CD14-positive monocyte (primary cell): ENCODE measurements at regions not wholly inside any gene's neighbourhood (a gene's known extent, or its start where the extent isn't known, plus 50 kb on each side); places are given as distances from the start of the nearest gene placed in this dataset.

Experiments used
- DNase-seq, 3 donors: peaks; one replicate each; pipeline ENCODE4 v3.0.0-alpha.2; 2011 to 2022
- H2AFZ ChIP-seq: 2 replicates; pipeline ENCODE4 v1.6.0; 2012; ENCODE audit warnings: mild to moderate bottlenecking, low read depth, low read length, inconsistent platforms; ENCODE audit not compliant: insufficient read depth, poor library complexity, severe bottlenecking
- H3K27ac ChIP-seq, 2 donors: 1 replicate in 1 of 2; 2 replicates in 1 of 2; pipeline ENCODE4 v1.5.1; 2012 to 2013; ENCODE audit warnings: low read length in 2 of 2, control low read depth in 1 of 2, inconsistent platforms in 1 of 2, low read depth in 1 of 2, mild to moderate bottlenecking in 1 of 2
- H3K27me3 ChIP-seq, 2 donors: one replicate each; pipeline versions ENCODE4 v1.6.0 to v1.6.1; 2011 to 2013; ENCODE audit warnings: low read length in 2 of 2; ENCODE audit not compliant: control insufficient read depth in 2 of 2, insufficient read depth in 2 of 2
- H3K36me3 ChIP-seq, 2 donors: replicated peaks in 1 of 2; 1 replicate in 1 of 2; 2 replicates in 1 of 2; pipeline versions ENCODE4 v1.5.1 to v1.6.1; 2012 to 2013; ENCODE audit warnings: low read length in 2 of 2, control low read depth in 1 of 2, inconsistent platforms in 1 of 2, mild to moderate bottlenecking in 1 of 2; ENCODE audit not compliant: insufficient read depth in 2 of 2, control insufficient read depth in 1 of 2
- H3K4me1 ChIP-seq, 2 donors: 1 replicate in 1 of 2; 2 replicates in 1 of 2; pipeline versions ENCODE4 v1.5.1 to v1.6.1; 2012 to 2013; ENCODE audit warnings: low read length in 2 of 2, control low read depth in 1 of 2, inconsistent platforms in 1 of 2, mild to moderate bottlenecking in 1 of 2, moderate library complexity in 1 of 2; ENCODE audit not compliant: insufficient read depth in 2 of 2, control insufficient read depth in 1 of 2
- H3K4me2 ChIP-seq: replicated peaks from 2 replicates; pipeline ENCODE3; 2012; ENCODE audit warnings: low read length, moderate library complexity, mild to moderate bottlenecking; ENCODE audit not compliant: poor library complexity, severe bottlenecking; ENCODE audit errors: extremely low read depth
- H3K4me3 ChIP-seq, 3 experiments: fragments of 200-600 bp in 1 of 3; sonication (generic) in 1 of 3; replicated peaks in 1 of 3; 1 replicate in 2 of 3; 2 replicates in 1 of 3; pipeline ENCODE4 v1.5.1; 2011 to 2013; ENCODE audit warnings: low read length in 3 of 3, mild to moderate bottlenecking in 3 of 3, control low read depth in 2 of 3, low read depth in 2 of 3, inconsistent platforms in 1 of 3, moderate library complexity in 1 of 3
- H3K79me2 ChIP-seq: 2 replicates; pipeline ENCODE4 v1.6.0; 2012; ENCODE audit warnings: mild to moderate bottlenecking, control low read depth, inconsistent platforms, low read length, moderate library complexity; ENCODE audit not compliant: insufficient read depth
- H3K9ac ChIP-seq: 2 replicates; pipeline ENCODE4 v1.6.0; 2017; ENCODE audit warnings: low read length, mild to moderate bottlenecking; ENCODE audit not compliant: insufficient read depth, poor library complexity, severe bottlenecking
- H3K9me3 ChIP-seq, 2 donors: replicated peaks in 1 of 2; 1 replicate in 1 of 2; 2 replicates in 1 of 2; pipeline versions ENCODE4 v1.5.1 to v1.6.1; 2012 to 2013; ENCODE audit warnings: low read length in 2 of 2, control low read depth in 1 of 2; ENCODE audit not compliant: control insufficient read depth in 1 of 2, insufficient read depth in 1 of 2
- H4K20me1 ChIP-seq: 2 replicates; pipeline ENCODE4 v1.6.0; 2012; ENCODE audit warnings: mild to moderate bottlenecking, low read length, control low read depth, moderate library complexity; ENCODE audit not compliant: insufficient read depth
- H3K27ac Mint-ChIP-seq, 7 donors: one replicate each; pipeline ENCODE4 v1.8.0; 2020; ENCODE audit warnings: mild to moderate bottlenecking in 7 of 7, mixed read lengths in 7 of 7, moderate library complexity in 6 of 7, inconsistent platforms in 2 of 7
- H3K27me3 Mint-ChIP-seq, 3 donors: one replicate each; pipeline ENCODE4 v1.8.0; 2021 to 2022; ENCODE audit warnings: low read depth in 3 of 3, mild to moderate bottlenecking in 3 of 3, mixed read lengths in 3 of 3, moderate library complexity in 3 of 3, inconsistent platforms in 1 of 3
- H3K36me3 Mint-ChIP-seq, 2 donors: one replicate each; pipeline ENCODE4 v1.8.0; 2020; ENCODE audit warnings: mixed read lengths in 2 of 2, inconsistent platforms in 1 of 2, mild to moderate bottlenecking in 1 of 2
- H3K4me1 Mint-ChIP-seq: one replicate; pipeline ENCODE4 v1.8.0; 2020; ENCODE audit warnings: mild to moderate bottlenecking, mixed read lengths
- H3K4me3 Mint-ChIP-seq, 2 donors: one replicate each; pipeline ENCODE4 v1.8.0; 2020; ENCODE audit warnings: mild to moderate bottlenecking in 2 of 2, mixed read lengths in 2 of 2, moderate library complexity in 1 of 2
- H3K9me3 Mint-ChIP-seq, 7 donors: one replicate each; pipeline ENCODE4 v1.8.0; 2020 to 2022; ENCODE audit warnings: mixed read lengths in 7 of 7, mild to moderate bottlenecking in 6 of 7, moderate library complexity in 6 of 7, inconsistent platforms in 2 of 7
- CTCF ChIP-seq: fragments of 200-600 bp; IDR thresholded peaks from one replicate; pipeline ENCODE4 v1.8.0; 2022; ENCODE audit warnings: antibody characterized with exemption, mild to moderate bottlenecking
- WGBS: methylation state at CpG from one replicate; pipeline ENCODE4 v1.1.5; 2013; ENCODE audit warnings: missing lambda C conversion rate; ENCODE audit not compliant: insufficient coverage; 5-methylcytosine and 5-hydroxymethylcytosine counted together
- intact Hi-C, 2 donors: fragments of 100-400 bp; cut with micrococcal nuclease; formaldehyde crosslinking; loops; one replicate each; pipeline versions ENCODE4 v1.15.0 to v1.15.1; 2023

- Mint-ChIP-seq H3K4me1 (no peaks in the 10 kb centered on the region), H3K36me3 (no peaks in the 10 kb centered on the region), H3K27me3 (peaks cover 26 to 49% (median 34%) of the 10 kb centered on the region in 3 donors), H3K4me3 (no peak overlapping the region), H3K9me3 (peaks cover 0 to 5% (median 0%) of the 10 kb centered on the region in 7 donors), H3K27ac (no peak overlapping the region)
- H3K79me2 ChIP-seq: no peaks in the 10 kb centered on the region
- intact Hi-C loops: no loop called here
- no peak overlapping the region for H3K27ac ChIP-seq
- TF ChIP-seq CTCF: no peak
- H4K20me1 ChIP-seq: no peaks in the 10 kb centered on the region
- WGBS: 28% methylated on average over 21 of the region's 22 CpGs
- DNase-seq: no peak
- no peaks in the 10 kb centered on the region for H3K4me1 ChIP-seq
- no peaks in the 10 kb centered on the region for H3K36me3 ChIP-seq
- no peak overlapping the region for H3K9ac ChIP-seq
- no peak overlapping the region for H3K4me3 ChIP-seq
- H3K9me3 ChIP-seq: no peaks in the 10 kb centered on the region
- no peak overlapping the region for H3K4me2 ChIP-seq
- H2AFZ ChIP-seq: no peak overlapping the region
- H3K27me3 ChIP-seq: peaks cover 0 to 13% of the 10 kb centered on the region in 2 donors
Measured at GRCh38 chr17:79485419-79485985, 125.3 kb downstream of the RBFOX3 start.

DNA sequence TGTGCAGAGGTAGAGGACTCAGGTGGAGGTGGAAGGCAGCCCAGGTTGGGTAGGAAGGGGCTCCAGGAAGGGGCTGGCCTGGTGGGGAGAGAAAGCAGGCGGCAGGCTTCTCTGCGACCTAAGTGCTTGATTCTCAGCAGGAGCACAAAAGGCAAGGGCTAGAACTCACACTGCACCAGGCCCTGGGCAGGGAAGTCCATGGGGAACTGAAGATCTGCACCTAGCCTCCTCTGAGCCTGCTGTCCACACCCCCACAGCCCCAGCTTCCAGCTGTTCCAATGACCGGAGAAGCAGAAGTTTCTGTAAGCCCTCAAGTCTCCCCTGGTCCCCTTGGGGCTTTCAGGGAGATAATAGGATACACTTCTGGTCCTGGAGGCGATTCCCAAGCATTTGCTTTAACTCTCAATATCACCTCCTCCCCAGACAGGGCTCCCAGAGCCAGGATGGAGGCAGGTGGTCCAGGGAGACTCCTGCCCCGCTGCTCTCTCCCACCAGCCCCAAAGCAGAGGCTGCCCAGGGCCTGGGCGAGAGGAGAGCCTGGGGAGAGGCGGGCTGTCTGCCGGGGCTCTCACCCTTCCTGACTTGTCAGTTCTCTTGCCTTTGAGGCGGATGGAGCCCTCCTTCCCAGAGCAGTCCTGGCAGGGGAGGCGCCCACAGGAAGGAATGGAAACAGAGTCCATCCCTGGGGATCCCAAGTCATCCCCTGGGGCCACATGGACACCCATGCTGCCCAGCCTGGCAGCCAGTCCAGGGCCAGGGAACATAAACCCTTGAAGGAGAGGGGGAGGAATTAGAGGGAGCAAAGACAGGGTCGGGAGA lies 126.0 kb downstream of the RBFOX3 start:
- no peaks in the 10 kb centered on the region for H3K36me3 Mint-ChIP-seq
- no peak overlapping the region for H3K4me3 Mint-ChIP-seq
- no peak for TF ChIP-seq CTCF

More for the DNA sequence above, 126.0 kb downstream of the RBFOX3 start:
- no peaks in the 10 kb centered on the region for H3K9me3 ChIP-seq
- no peak for DNase-seq
- H3K27me3 ChIP-seq: peaks cover 0 to 13% of the 10 kb centered on the region in 2 donors
- H3K4me2 ChIP-seq: no peak overlapping the region
- H3K27ac Mint-ChIP-seq: no peak overlapping the region
- H3K4me1 ChIP-seq: no peaks in the 10 kb centered on the region
- H4K20me1 ChIP-seq: no peaks in the 10 kb centered on the region
- H3K36me3 ChIP-seq: no peaks in the 10 kb centered on the region
- intact Hi-C loops: no loop called here
- H3K9ac ChIP-seq: no peak overlapping the region
- peaks cover 0 to 5% (median 0%) of the 10 kb centered on the region in 7 donors for H3K9me3 Mint-ChIP-seq
- H3K4me1 Mint-ChIP-seq: no peaks in the 10 kb centered on the region
- no peak overlapping the region for H3K27ac ChIP-seq
- H3K4me3 ChIP-seq: no peak overlapping the region
- H3K79me2 ChIP-seq: no peaks in the 10 kb centered on the region
- H2AFZ ChIP-seq: no peak overlapping the region
- peaks cover 26 to 49% (median 36%) of the 10 kb centered on the region in 3 donors for H3K27me3 Mint-ChIP-seq
- 60% methylated on average over 3 of the region's 11 CpGs for WGBS
